Cardiac muscle cell (in vitro differentiated cells and primary cell): ENCODE measurements at regions not wholly inside any gene's neighbourhood (a gene's known extent, or its start where the extent isn't known, plus 50 kb on each side); places are given as distances from the start of the nearest gene placed in this dataset.

Experiments used
- DNase-seq, 2 donors: peaks; one replicate each; pipeline versions ENCODE4 v3.0.0 to v3.0.0-alpha.2; 2010 to 2017; ENCODE audit warnings: low read depth in 1 of 2, low spot score in 1 of 2
- H3K27ac ChIP-seq: fragments of 200-600 bp; sonication (generic); 2 replicates; pipeline ENCODE4 v1.5.1; 2016
- H3K27me3 ChIP-seq: fragments of 200-600 bp; sonication (generic); 2 replicates; pipeline ENCODE4 v1.6.0; 2016; ENCODE audit warnings: control low read depth
- H3K36me3 ChIP-seq: fragments of 200-600 bp; sonication (generic); 2 replicates; pipeline ENCODE4 v1.5.1; 2016; ENCODE audit warnings: control low read depth
- H3K4me1 ChIP-seq: fragments of 200-600 bp; sonication (generic); 2 replicates; pipeline ENCODE4 v1.8.1; 2017; ENCODE audit warnings: low read depth, mild to moderate bottlenecking, mixed run types
- H3K4me3 ChIP-seq: fragments of 200-600 bp; sonication (generic); 2 replicates; pipeline ENCODE4 v1.5.1; 2016; ENCODE audit warnings: mild to moderate bottlenecking
- H3K9me3 ChIP-seq: fragments of 200-600 bp; sonication (generic); 2 replicates; pipeline ENCODE4 v1.5.1; 2017; ENCODE audit warnings: low read depth, mild to moderate bottlenecking, control low read depth
- TF ChIP-seq, protein P1 (sequence below): IDR thresholded peaks from 2 replicates; pipeline ENCODE4 v1.5.1; 2012; ENCODE audit warnings: low read depth, mild to moderate bottlenecking, low read length

DNA sequence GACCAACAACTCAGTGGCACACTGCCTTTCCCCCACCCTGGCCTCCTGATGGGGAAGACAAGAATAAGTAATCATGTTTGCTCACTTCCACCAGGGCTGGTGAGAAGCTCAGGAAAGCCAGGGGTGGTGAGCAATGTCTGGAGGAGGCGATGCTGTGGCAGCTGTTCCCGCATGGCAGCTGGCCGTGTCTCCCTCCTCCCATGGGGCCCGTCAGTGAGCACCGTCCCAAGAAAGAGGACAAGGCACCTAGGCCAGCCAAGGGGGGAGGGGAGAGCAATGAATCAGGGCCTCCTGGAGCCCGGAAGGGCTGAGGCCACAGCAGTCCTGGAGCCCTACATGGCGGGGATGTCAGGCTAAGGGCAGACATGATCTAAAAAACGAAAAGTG, 69.2 kb upstream of the INSIG1 start:
- H3K9me3 ChIP-seq, result no peaks in the 10 kb centered on the region
- H3K4me1 ChIP-seq, result peaks cover 9% of the 10 kb centered on the region
- no peak for DNase-seq
- H3K27me3 ChIP-seq, result no peaks in the 10 kb centered on the region
- TF ChIP-seq, protein P1, sequence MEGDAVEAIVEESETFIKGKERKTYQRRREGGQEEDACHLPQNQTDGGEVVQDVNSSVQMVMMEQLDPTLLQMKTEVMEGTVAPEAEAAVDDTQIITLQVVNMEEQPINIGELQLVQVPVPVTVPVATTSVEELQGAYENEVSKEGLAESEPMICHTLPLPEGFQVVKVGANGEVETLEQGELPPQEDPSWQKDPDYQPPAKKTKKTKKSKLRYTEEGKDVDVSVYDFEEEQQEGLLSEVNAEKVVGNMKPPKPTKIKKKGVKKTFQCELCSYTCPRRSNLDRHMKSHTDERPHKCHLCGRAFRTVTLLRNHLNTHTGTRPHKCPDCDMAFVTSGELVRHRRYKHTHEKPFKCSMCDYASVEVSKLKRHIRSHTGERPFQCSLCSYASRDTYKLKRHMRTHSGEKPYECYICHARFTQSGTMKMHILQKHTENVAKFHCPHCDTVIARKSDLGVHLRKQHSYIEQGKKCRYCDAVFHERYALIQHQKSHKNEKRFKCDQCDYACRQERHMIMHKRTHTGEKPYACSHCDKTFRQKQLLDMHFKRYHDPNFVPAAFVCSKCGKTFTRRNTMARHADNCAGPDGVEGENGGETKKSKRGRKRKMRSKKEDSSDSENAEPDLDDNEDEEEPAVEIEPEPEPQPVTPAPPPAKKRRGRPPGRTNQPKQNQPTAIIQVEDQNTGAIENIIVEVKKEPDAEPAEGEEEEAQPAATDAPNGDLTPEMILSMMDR, result no peak
- H3K27ac ChIP-seq, result no peak overlapping the region
- H3K4me3 ChIP-seq, result no peak overlapping the region
- H3K36me3 ChIP-seq, result no peaks in the 10 kb centered on the region

DNA sequence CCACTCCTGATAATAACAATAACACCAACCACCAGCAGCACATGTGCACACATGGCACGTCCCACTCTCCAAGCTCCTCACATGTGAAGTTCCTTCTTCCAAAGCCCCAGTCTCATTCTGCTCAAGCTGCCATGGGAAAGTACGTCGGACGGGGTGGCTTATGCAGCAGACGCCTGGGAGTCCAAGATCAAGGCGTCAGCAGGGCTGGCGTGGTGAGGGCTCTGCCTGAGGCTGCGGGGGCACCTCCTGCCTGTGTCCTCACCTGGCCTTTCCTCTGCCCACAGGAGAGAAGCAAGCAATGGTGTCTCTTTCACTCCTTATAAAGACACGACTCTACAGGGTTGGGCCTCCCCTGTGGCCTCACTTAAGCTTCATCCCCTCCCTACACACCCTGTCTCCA, 68.8 kb upstream of the INSIG1 start:
- Histone ChIP-seq H3K27ac (no peak overlapping the region), H3K27me3 (no peaks in the 10 kb centered on the region), H3K9me3 (no peaks in the 10 kb centered on the region), H3K36me3 (no peaks in the 10 kb centered on the region), H3K4me3 (no peak overlapping the region), H3K4me1 (peaks cover 9% of the 10 kb centered on the region)
- TF ChIP-seq, protein P1, result no peak
- no peak for DNase-seq

DNA sequence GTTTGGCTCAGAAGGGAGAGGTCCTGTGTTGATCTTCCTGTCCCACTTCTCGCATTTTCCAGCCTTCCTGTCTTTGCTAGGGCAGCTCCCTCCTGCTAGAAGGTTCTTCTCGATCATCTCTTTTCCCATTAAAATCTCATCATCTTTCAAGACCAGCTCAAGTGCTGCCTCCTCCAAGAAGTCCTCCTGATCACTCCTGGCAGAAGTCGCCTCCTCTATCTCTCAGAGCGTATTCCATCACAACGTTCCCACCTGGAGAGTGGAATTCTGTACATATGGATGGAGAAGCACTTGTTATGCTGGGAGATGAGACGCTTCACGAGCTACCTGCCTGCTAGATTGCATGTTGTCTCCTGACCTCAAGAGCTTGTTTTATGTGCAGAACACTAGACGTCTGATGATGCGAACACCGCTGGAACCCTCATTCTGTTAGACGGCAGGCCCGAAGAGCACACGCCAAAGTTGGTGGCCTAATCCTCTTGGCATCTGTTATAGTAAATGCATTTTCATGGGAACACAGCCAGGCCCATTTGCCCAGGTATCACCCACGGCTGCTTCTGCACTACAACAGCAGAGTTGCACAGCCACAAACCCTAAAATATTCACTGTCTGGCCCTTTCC, 68.0 kb upstream of the INSIG1 start:
- Histone ChIP-seq H3K27me3 (no peaks in the 10 kb centered on the region), H3K4me1 (peaks cover 2% of the 10 kb centered on the region), H3K36me3 (no peaks in the 10 kb centered on the region), H3K27ac (no peak overlapping the region), H3K4me3 (no peak overlapping the region), H3K9me3 (no peaks in the 10 kb centered on the region)
- TF ChIP-seq, protein P1, result no peak
- DNase-seq, result no peak

DNA sequence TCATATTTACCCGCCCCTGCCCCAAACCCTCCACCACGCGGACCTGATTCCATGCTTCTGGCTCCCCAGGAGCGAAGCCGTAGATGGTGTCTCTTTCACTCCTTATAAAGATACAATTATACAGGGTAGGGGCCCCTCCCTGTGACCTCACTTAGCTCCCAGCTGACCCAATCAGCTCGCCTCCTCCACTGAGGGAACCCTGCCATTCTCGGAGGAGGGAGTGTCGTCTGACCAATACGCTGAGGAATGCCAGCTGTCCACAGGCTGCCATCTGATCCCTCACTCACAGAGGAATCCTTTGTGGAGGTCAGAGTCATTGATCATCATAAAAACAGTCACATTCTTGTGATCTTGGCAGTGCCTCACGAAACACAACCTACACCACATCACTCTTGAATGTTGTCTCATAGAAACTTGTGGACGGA, 67.5 kb upstream of the INSIG1 start:
- TF ChIP-seq, protein P1, result no peak
- H3K4me3 ChIP-seq, result no peak overlapping the region
- no peak overlapping the region for H3K27ac ChIP-seq
- no peaks in the 10 kb centered on the region for H3K4me1 ChIP-seq
- no peaks in the 10 kb centered on the region for H3K9me3 ChIP-seq
- peak in 1 of 2 donors; percentile 75 for DNase-seq
- no peaks in the 10 kb centered on the region for H3K36me3 ChIP-seq
- no peaks in the 10 kb centered on the region for H3K27me3 ChIP-seq

DNA sequence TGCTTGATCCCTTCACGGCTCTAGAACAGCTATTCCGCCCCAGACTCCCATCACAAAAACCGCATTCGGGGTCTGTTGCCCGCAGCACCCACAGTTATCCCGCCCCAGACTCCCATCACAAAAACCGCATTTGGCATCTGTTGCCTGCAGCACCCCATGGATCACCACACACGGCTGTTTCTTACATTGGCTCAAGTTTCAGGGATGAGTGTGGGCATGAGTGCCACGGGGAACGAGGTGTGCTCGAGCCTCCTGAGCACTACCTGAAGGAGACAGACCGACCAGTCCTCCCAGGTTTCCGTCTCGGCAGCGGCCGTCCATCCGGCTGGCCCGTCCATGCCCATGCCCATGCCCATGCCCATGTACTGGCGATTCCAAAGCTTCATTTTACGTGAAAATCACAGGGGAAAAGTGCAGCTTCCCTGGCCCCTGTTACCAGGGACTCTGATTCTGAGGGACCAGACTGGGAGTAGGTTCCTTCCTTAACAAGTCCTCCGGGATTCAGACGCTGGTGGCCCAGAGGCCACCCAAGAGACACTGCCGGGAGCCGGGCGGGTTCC, 66.4 kb upstream of the INSIG1 start:
- no peaks in the 10 kb centered on the region for H3K27me3 ChIP-seq
- no peak overlapping the region for H3K4me3 ChIP-seq
- no peak for DNase-seq
- no peaks in the 10 kb centered on the region for H3K4me1 ChIP-seq
- no peaks in the 10 kb centered on the region for H3K36me3 ChIP-seq
- no peak overlapping the region for H3K27ac ChIP-seq
- H3K9me3 ChIP-seq, result no peaks in the 10 kb centered on the region
- TF ChIP-seq, protein P1, result no peak
